K562 (cell line): ENCODE measurements at regions not wholly inside any gene's neighbourhood (a gene's known extent, or its start where the extent isn't known, plus 50 kb on each side); places are given as distances from the start of the nearest gene placed in this dataset.

Experiments
- ATF7 ChIP-seq: fragments of 450-650 bp; IDR thresholded peaks from 2 replicates; pipeline ENCODE4 v1.7.1; 2014; ENCODE audit warnings: mild to moderate bottlenecking, moderate library complexity
- CHD2 ChIP-seq: IDR thresholded peaks from 2 replicates; pipeline ENCODE4 v1.6.1; 2011; ENCODE audit warnings: low read depth, low read length
- CTCF ChIP-seq, 3 experiments: IDR thresholded peaks in 2 of 3; conservative IDR thresholded peaks in 1 of 3; 2 replicates each; pipeline ENCODE4 v1.5.1; 2011 to 2012; ENCODE audit warnings: low read length in 3 of 3, mild to moderate bottlenecking in 3 of 3, control low read depth in 2 of 3, improper control_type of control experiment in 1 of 3, inconsistent platforms in 1 of 3, low read depth in 1 of 3, mixed read lengths in 1 of 3, moderate library complexity in 1 of 3; ENCODE audit not compliant: insufficient read depth in 2 of 3
- DPF2 ChIP-seq: fragments of 450-650 bp; IDR thresholded peaks from 2 replicates; pipeline ENCODE4 v1.6.1; 2016
- MNT ChIP-seq, 2 experiments: fragments of 450-650 bp; conservative IDR thresholded peaks; 2 replicates each; pipeline ENCODE4 v1.6.1; 2017; ENCODE audit warnings: mild to moderate bottlenecking in 2 of 2, moderate library complexity in 2 of 2
- NR1H2 ChIP-seq: sonication (generic); formaldehyde crosslinking; IDR thresholded peaks from 2 replicates; pipeline ENCODE4 v1.4.0; 2020; ENCODE audit warnings: mild to moderate bottlenecking, missing genetic modification reagents
- POLR2AphosphoS5 ChIP-seq: IDR thresholded peaks from 2 replicates; pipeline ENCODE4 v1.6.1; 2011; ENCODE audit warnings: mild to moderate bottlenecking, low read depth, low read length, moderate library complexity; ENCODE audit not compliant: control insufficient read depth, insufficient read depth
- TEAD4 ChIP-seq, 2 experiments: sonication (generic) in 1 of 2; formaldehyde crosslinking in 1 of 2; IDR thresholded peaks; 2 replicates each; pipeline versions ENCODE4 v1.6.1 to v1.8.0; 2012 to 2022; ENCODE audit warnings: borderline replicate concordance in 1 of 2, inconsistent platforms in 1 of 2, low read length in 1 of 2, mild to moderate bottlenecking in 1 of 2, missing genetic modification reagents in 1 of 2
- ZBTB11 ChIP-seq, 3 experiments: fragments of 200-800 bp in 1 of 3; fragments of 250-450 bp in 1 of 3; fragments of 450-650 bp in 1 of 3; sonication (Bioruptor Pico) in 1 of 3; sonication (Bioruptor generic) in 1 of 3; formaldehyde crosslinking in 1 of 3; IDR thresholded peaks; 2 replicates each; pipeline versions ENCODE4 v1.6.1 to v1.8.0; 2016 to 2022; ENCODE audit warnings: mild to moderate bottlenecking in 2 of 3, missing genetic modification characterization in 2 of 3, missing compliant biosample characterization in 1 of 3, moderate library complexity in 1 of 3
- ZBTB26 ChIP-seq: fragments of 450-650 bp; formaldehyde crosslinking; IDR thresholded peaks from 2 replicates; pipeline ENCODE4 v1.4.0; 2022; ENCODE audit warnings: missing genetic modification characterization
- TF ChIP-seq, protein P1 (sequence below): sonication (generic); formaldehyde crosslinking; IDR thresholded peaks from 2 replicates; pipeline ENCODE4 v1.5.0; 2020; ENCODE audit warnings: missing genetic modification reagents

GRCh38 chr20:4556781-4557180 lies 129.5 kb upstream of the PRNP start:
- TF ChIP-seq CTCF (IDR thresholded peaks at IDR 0.05 in 2 of 3, conservative IDR thresholded peaks at IDR 0.05 in 1 of 3; ENCODE audit: insufficient read depth in 2 of 3, low read depth in 1 of 3, low read length in 3 of 3) (no peak), MNT (conservative IDR thresholded peaks at IDR 0.05) (no peak), ZBTB26 (no peak), POLR2AphosphoS5 (no peak), NR1H2 (no peak), ATF7 (no peak), DPF2 (no peak), ZBTB11 (CRISPR knock-in tag; IDR thresholded peaks at IDR 0.05) (no peak), TEAD4 (IDR thresholded peaks at IDR 0.05; ENCODE audit: low read length) (no peak), TEAD4 (CRISPR knock-in tag; IDR thresholded peaks at IDR 0.05; ENCODE audit: borderline replicate concordance) (no peak), CHD2 (no peak)
- TF ChIP-seq, protein P1, sequence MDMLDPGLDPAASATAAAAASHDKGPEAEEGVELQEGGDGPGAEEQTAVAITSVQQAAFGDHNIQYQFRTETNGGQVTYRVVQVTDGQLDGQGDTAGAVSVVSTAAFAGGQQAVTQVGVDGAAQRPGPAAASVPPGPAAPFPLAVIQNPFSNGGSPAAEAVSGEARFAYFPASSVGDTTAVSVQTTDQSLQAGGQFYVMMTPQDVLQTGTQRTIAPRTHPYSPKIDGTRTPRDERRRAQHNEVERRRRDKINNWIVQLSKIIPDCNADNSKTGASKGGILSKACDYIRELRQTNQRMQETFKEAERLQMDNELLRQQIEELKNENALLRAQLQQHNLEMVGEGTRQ (CRISPR knock-in tag): no peak
